GM12801 (cell line): ENCODE measurements at regions not wholly inside any gene's neighbourhood (a gene's known extent, or its start where the extent isn't known, plus 50 kb on each side); places are given as distances from the start of the nearest gene placed in this dataset.

ENCODE experiments used
- TF ChIP-seq, protein P1 (sequence below): IDR thresholded peaks from one replicate; pipeline ENCODE4 v1.5.1; 2011; ENCODE audit warnings: control low read depth; ENCODE audit not compliant: insufficient read length; ENCODE audit errors: extremely low read depth

DNA sequence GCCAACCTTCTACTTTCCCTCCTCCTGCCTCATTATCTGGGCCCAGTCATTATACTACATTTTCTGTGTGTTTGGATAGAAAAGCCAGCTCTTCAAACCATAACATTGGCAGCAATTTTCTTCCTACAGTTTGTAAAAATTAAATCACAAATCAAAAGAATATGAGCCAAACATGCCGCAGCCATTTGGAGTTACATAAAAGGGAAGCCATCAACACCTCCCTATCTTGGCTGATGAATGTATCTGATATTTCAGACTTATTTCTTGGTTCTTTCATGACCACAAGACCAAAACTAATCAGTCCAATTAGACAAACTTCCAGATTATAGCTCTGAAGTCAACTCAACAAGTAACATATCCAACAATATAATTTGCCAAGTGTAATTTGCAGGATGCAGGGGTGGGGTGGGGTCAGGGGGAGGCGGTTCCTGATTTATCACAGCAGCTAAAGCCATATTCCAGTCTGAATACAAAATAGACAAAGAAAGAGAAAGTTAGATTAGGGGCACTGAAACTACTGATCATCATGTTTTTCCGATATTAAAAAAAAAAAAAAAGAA, 89.4 kb upstream of the CNTLN start:
- TF ChIP-seq, protein P1, sequence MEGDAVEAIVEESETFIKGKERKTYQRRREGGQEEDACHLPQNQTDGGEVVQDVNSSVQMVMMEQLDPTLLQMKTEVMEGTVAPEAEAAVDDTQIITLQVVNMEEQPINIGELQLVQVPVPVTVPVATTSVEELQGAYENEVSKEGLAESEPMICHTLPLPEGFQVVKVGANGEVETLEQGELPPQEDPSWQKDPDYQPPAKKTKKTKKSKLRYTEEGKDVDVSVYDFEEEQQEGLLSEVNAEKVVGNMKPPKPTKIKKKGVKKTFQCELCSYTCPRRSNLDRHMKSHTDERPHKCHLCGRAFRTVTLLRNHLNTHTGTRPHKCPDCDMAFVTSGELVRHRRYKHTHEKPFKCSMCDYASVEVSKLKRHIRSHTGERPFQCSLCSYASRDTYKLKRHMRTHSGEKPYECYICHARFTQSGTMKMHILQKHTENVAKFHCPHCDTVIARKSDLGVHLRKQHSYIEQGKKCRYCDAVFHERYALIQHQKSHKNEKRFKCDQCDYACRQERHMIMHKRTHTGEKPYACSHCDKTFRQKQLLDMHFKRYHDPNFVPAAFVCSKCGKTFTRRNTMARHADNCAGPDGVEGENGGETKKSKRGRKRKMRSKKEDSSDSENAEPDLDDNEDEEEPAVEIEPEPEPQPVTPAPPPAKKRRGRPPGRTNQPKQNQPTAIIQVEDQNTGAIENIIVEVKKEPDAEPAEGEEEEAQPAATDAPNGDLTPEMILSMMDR: no peak

DNA sequence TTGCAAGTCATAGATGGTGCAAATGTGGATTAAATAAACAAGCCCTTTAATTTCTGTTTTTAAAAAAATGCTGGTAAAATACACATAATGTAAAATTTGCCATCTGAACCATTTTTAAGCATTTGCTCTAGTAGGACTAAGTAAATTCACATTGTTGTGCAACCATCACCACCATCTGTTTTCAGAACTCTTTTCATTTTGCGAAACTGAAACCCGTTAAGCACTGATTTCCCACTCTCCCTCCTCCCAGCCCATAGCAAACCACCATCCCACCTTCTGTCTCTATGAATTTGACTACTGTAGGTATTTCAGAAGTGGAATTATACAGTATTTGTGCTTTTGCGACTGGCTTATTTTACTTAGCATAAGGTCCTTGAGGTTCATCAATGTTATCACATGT, 103.3 kb upstream of the CNTLN start:
- TF ChIP-seq, protein P1: no peak

DNA sequence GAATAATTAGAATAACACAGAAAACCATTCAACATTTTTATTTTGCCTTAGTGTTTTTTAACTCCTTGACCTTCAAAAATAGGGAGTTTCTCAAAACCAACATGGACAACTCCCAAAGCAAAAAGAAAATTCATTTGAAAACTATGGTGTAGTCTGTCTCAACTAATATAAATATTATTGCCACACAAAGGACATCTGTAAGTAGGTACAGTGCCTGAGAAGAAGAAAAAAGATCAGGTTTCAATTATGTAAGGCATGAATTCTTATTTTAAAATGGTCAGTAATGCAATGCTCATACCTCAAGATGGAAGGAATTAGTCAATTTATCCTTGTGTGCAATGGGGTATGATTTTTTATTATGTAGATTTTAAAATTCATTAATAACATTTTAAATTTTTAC, 109.6 kb upstream of the CNTLN start:
- TF ChIP-seq, protein P1: no peak

DNA sequence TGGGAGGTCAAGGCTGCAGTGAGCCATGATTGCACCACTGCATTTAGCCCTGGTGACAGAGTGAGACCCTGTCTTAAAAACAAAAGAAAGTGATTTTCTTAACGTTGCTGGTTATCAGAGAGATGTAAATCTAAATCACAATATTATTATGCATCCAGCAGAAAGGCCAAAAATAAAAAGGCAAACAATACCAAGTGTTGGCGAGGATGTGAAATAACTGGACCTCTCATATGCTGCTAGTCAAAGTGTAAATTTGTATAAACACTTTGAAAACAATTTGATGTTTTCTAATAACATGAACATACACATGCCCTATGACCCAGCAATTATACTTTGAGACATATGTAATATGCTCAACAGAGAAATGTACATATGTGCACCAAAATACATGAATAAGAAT, 110.7 kb upstream of the CNTLN start:
- TF ChIP-seq, protein P1: no peak

DNA sequence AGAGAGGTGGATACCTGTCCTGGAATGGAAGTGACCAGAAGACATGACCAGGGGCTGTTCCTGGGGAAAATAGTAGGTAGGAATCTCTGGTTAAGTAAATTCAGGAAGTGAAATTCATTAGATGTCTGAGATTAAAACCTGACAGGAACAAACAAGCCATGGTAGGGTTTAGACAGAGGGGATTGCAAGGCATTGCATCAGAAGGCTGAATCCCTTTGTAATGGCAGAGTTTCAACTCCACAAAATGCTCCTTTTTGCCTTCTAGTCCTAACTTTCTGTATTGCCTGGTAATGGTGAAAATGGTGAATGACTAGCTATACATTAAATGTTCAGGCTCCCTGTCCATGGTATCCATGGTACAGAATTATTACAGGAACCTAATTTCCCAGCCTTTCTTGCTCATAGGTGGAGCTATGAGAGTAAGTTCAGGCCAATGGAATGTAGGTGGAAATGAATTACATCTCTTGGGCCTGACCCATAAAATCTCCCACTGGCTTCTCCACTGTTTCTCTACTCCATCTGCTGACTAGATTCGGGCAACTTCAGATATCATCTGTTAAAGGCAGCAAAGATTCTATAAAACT, 113.4 kb upstream of the CNTLN start:
- TF ChIP-seq, protein P1: no peak

DNA sequence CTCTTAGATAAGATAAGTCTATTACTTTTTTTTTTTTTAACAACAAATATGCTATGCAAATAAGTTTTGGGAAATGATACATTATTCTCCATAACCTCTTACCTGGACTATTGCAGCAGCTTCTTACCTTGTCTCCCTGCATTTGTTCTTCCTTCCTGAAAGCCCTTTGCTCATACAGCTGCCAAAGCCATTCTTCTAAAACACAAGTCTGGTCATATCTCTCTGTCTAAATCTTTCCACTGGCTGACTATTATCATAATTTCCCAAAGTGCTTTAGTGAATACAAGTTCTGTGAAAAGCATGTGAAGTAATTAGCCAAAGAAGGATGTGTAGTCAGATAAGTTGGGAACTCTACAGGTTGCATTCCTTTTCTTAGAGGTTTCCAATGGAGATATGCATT, 115.4 kb upstream of the CNTLN start:
- TF ChIP-seq, protein P1: no peak

DNA sequence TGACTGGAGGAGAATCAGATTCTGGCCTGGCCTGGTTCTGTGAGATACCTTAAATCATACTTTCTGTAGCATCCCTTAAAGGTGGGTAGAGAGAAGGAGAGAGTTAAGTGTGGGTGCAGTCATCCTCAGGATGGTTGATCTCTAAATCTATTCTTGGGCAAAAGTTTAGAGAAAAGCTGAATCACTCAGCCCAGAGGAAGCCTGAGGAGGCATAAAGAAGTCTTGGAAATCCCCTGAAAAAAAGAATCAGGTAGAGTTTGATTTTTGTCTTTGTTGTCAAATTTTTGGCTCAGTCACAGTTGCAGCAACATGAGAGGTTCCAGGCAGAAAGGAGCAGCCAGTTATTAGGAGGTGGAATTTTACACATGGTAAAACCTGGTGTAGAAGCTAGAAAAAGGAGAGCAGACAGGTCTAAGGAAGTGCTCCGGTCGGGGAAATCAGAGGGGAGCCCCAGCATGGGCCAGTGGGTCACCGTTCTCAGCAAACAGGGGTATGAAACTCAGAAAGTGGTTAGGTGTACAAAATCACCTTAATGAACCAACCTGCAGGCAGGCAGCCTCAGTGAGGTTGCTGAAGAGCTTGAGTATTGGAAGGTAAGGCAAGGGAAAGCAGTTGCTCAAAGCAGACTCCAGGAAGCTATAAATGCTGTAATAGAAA, 116.2 kb upstream of the CNTLN start:
- TF ChIP-seq, protein P1: no peak
